Motor neuron (in vitro differentiated cells): ENCODE measurements at regions not wholly inside any gene's neighbourhood (a gene's known extent, or its start where the extent isn't known, plus 50 kb on each side); places are given as distances from the start of the nearest gene placed in this dataset.

ENCODE experiments used
- ATAC-seq, 8 experiments: fragments of 200-7000 bp; cut with Tn5 transposase; replicated peaks in 6 of 8; 2 replicates each; pipeline ENCODE4 v1.8.0; 2021; ENCODE audit warnings: mild to moderate bottlenecking in 8 of 8, moderate library complexity in 8 of 8
- H3K27ac ChIP-seq, 2 donors: fragments of 250-450 bp; sonication (Bioruptor Pico); 2 replicates each; pipeline ENCODE4 v1.9.0; 2021; ENCODE audit warnings: antibody characterized with exemption in 2 of 2, mild to moderate bottlenecking in 2 of 2, moderate library complexity in 1 of 2
- H3K4me1 ChIP-seq, 2 donors: fragments of 250-450 bp; sonication (Bioruptor Pico); replicated peaks in 1 of 2; 2 replicates each; pipeline ENCODE4 v1.6.1; 2021; ENCODE audit warnings: antibody characterized with exemption in 2 of 2, mild to moderate bottlenecking in 2 of 2, moderate library complexity in 1 of 2
- H3K4me3 ChIP-seq, 5 donors: fragments of 250-450 bp; sonication (Bioruptor Pico); 2 replicates each; pipeline ENCODE4 v1.9.0; 2021; ENCODE audit warnings: antibody characterized with exemption in 5 of 5, mild to moderate bottlenecking in 5 of 5, moderate library complexity in 4 of 5
- WGBS, 10 experiments: fragments of 450-650 bp; shearing (Covaris generic); methylation state at CpG; one replicate each; pipeline ENCODE4 v1.0.0; 2022; 5-methylcytosine and 5-hydroxymethylcytosine counted together
- in situ Hi-C, 9 experiments: fragments of 400-800 bp; cut with MboI; loops; one replicate each; pipeline ENCODE4 v1.15.0; 2021; ENCODE audit warnings: low sequenced_read_pairs in 9 of 9, low pct_unique_long_range_greater_than_20kb in 2 of 9; ENCODE audit not compliant: unreplicated experiment in 9 of 9

- Histone ChIP-seq H3K4me1 (no peaks in the 10 kb centered on the region), H3K27ac (no peak overlapping the region), H3K4me3 (no peak overlapping the region)
- no peak for ATAC-seq
- 6 to 100% (median 65%) methylated on average over 1 to 3 of the region's 3 CpGs; no CpG with 5 or more reads in 2 of the 10 experiments for WGBS, 10 experiments
- in situ Hi-C loops = no loop called here
These were observed 1236.0 kb downstream of the MAT2B start for GRCh38 chr5:164741376-164741775.

- Histone ChIP-seq H3K27ac (no peak overlapping the region), H3K4me1 (no peaks in the 10 kb centered on the region), H3K4me3 (no peak overlapping the region)
- 11 to 97% (median 73%) methylated on average over 4 to 5 of the region's 5 CpGs; no CpG with 5 or more reads in 1 of the 10 experiments for WGBS, 10 experiments
- no peak for ATAC-seq
- in situ Hi-C loops = no loop called here
These were observed 1236.6 kb downstream of the MAT2B start for GRCh38 chr5:164742025-164742424.

- no peak overlapping the region for H3K27ac ChIP-seq
- no peak for ATAC-seq
- no peak overlapping the region for H3K4me3 ChIP-seq
- H3K4me1 ChIP-seq = no peaks in the 10 kb centered on the region
- in situ Hi-C loops = no loop called here
These were observed 1241.3 kb downstream of the MAT2B start for GRCh38 chr5:164746723-164747122.

- Histone ChIP-seq H3K4me3 (no peak overlapping the region), H3K4me1 (no peaks in the 10 kb centered on the region), H3K27ac (no peak overlapping the region)
- WGBS, 10 experiments = 0 to 100% (median 87%) methylated on average over 1 of the region's 1 CpG; no CpG with 5 or more reads in 2 of the 10 experiments
- ATAC-seq = no peak
- in situ Hi-C loops = no loop called here
These were observed 1242.0 kb downstream of the MAT2B start for GRCh38 chr5:164747371-164747770.

GRCh38 chr5:164748861-164749260 is 1243.4 kb downstream of the MAT2B start:
- no peak overlapping the region for H3K4me3 ChIP-seq
- H3K4me1 ChIP-seq = no peaks in the 10 kb centered on the region
- H3K27ac ChIP-seq = no peak overlapping the region
- ATAC-seq = no peak
- in situ Hi-C loops = no loop called here

GRCh38 chr5:164753434-164753833 is 1248.0 kb downstream of the MAT2B start:
- no peak for ATAC-seq
- H3K27ac ChIP-seq = no peak overlapping the region
- in situ Hi-C loops = no loop called here
- H3K4me1 ChIP-seq = no peaks in the 10 kb centered on the region
- H3K4me3 ChIP-seq = no peak overlapping the region
- 0 to 88% (median 20%) methylated on average over 1 of the region's 1 CpG; no CpG with 5 or more reads in 6 of the 10 experiments for WGBS, 10 experiments

- 57 to 100% (median 100%) methylated on average over 1 to 2 of the region's 2 CpGs; no CpG with 5 or more reads in 3 of the 10 experiments for WGBS, 10 experiments
- in situ Hi-C loops = no loop called here
- Histone ChIP-seq H3K27ac (no peak overlapping the region), H3K4me3 (no peak overlapping the region), H3K4me1 (no peaks in the 10 kb centered on the region)
- no peak for ATAC-seq
These were observed 1257.8 kb downstream of the MAT2B start for GRCh38 chr5:164763206-164763605.

- Histone ChIP-seq H3K4me1 (no peaks in the 10 kb centered on the region), H3K4me3 (no peak overlapping the region), H3K27ac (no peak overlapping the region)
- in situ Hi-C loops = no loop called here
- ATAC-seq = no peak
- WGBS, 10 experiments = 5 to 100% (median 80%) methylated on average over 1 to 3 of the region's 3 CpGs; no CpG with 5 or more reads in 1 of the 10 experiments
These were observed 1266.7 kb downstream of the MAT2B start for GRCh38 chr5:164772122-164772521.

GRCh38 chr5:164784230-164784629 is 1278.8 kb downstream of the MAT2B start:
- WGBS, 10 experiments = 34 to 100% (median 80%) methylated on average over 1 to 3 of the region's 3 CpGs
- Histone ChIP-seq H3K4me3 (no peak overlapping the region), H3K4me1 (no peaks in the 10 kb centered on the region), H3K27ac (no peak overlapping the region)
- in situ Hi-C loops = no loop called here
- no peak for ATAC-seq

GRCh38 chr5:164798110-164798509 is 1292.7 kb downstream of the MAT2B start:
- 7 to 93% (median 63%) methylated on average over 2 to 3 of the region's 3 CpGs; no CpG with 5 or more reads in 1 of the 10 experiments for WGBS, 10 experiments
- H3K4me1 ChIP-seq = peaks cover 4 to 16% of the 10 kb centered on the region in 2 donors
- no peak overlapping the region for H3K4me3 ChIP-seq
- ATAC-seq = no peak
- no peak overlapping the region for H3K27ac ChIP-seq
- in situ Hi-C loops = no loop called here

- H3K27ac ChIP-seq = no peak overlapping the region
- peak in 1 of 8 experiments; percentile 9 for ATAC-seq
- no peak overlapping the region for H3K4me3 ChIP-seq
- WGBS, 10 experiments = 6 to 100% (median 70%) methylated on average over 1 to 2 of the region's 2 CpGs; no CpG with 5 or more reads in 4 of the 10 experiments
- peaks cover 4 to 16% of the 10 kb centered on the region in 2 donors for H3K4me1 ChIP-seq
- in situ Hi-C loops = no loop called here
These were observed 1294.0 kb downstream of the MAT2B start for GRCh38 chr5:164799391-164799790.

- WGBS, 10 experiments = 10 to 90% (median 81%) methylated on average over 1 to 4 of the region's 4 CpGs; no CpG with 5 or more reads in 3 of the 10 experiments
- Histone ChIP-seq H3K27ac (no peak overlapping the region), H3K4me3 (no peak overlapping the region), H3K4me1 (peaks cover 4 to 24% of the 10 kb centered on the region in 2 donors)
- ATAC-seq = no peak
- in situ Hi-C loops = no loop called here
These were observed 1296.5 kb downstream of the MAT2B start for GRCh38 chr5:164801910-164802309.

- Histone ChIP-seq H3K4me3 (no peak overlapping the region), H3K4me1 (peaks cover 0 to 8% of the 10 kb centered on the region in 2 donors), H3K27ac (no peak overlapping the region)
- ATAC-seq = no peak
- in situ Hi-C loops = no loop called here
These were observed 1304.4 kb downstream of the MAT2B start for GRCh38 chr5:164809821-164810220.

GRCh38 chr5:164818445-164818844 is 1313.0 kb downstream of the MAT2B start:
- 20 to 75% (median 33%) methylated on average over 1 of the region's 1 CpG; no CpG with 5 or more reads in 5 of the 10 experiments for WGBS, 10 experiments
- no peak for ATAC-seq
- no peak overlapping the region for H3K4me3 ChIP-seq
- H3K4me1 ChIP-seq = no peaks in the 10 kb centered on the region
- H3K27ac ChIP-seq = no peak overlapping the region
- in situ Hi-C loops = no loop called here
